SK-N-MC (cell line): ENCODE measurements at regions not wholly inside any gene's neighbourhood (a gene's known extent, or its start where the extent isn't known, plus 50 kb on each side); places are given as distances from the start of the nearest gene placed in this dataset.

Experiments used
- EZH2 ChIP-seq: fragments of 200-600 bp; sonication (generic); IDR thresholded peaks from one replicate; pipeline ENCODE4 v1.6.1; 2017; ENCODE audit warnings: antibody characterized with exemption
- FOXP2 ChIP-seq: optimal IDR thresholded peaks from 2 replicates; pipeline ENCODE3; 2011; ENCODE audit warnings: mild to moderate bottlenecking, moderate library complexity; ENCODE audit not compliant: insufficient read depth; ENCODE audit errors: extremely low read length, control extremely low read depth
- POLR2AphosphoS5 ChIP-seq: IDR thresholded peaks from 2 replicates; pipeline ENCODE4 v1.6.1; 2012; ENCODE audit warnings: mild to moderate bottlenecking, low read depth, low read length, borderline replicate concordance

- TF ChIP-seq EZH2 (no peak), POLR2AphosphoS5 (no peak), FOXP2 (no peak)
Measured at GRCh38 chr3:163543662-163544061, 1534.6 kb downstream of the SI start.
